ENCODE measurements at regions not wholly inside any gene's neighbourhood (a gene's known extent, or its start where the extent isn't known, plus 50 kb on each side); places are given as distances from the start of the nearest gene placed in this dataset.
A peak's percentile ranks its signal among the peaks of the same experiment; 100 is the strongest.

DNA sequence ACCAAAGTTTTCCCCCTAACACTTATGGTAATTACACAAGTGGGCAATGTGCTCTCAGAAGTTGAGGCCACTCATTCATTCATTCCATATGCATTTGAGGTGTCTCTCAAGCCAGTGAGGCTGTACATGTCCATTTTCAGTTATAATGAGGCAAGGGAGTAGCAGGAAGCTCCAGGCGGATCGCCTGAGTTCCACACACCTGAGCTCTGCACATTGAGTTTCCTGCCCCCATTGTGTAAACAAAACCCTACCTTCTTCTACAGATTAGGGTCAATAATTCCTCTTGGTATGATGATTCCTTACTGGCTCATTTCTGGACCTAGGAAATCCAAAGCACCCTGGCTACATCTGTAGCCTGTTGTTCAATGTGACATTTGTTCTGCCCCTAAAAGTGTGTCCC, 555.3 kb downstream of the MED13L start:
- no peak overlapping the region for H3K27ac ChIP-seq
- no peaks in the 10 kb centered on the region for H3K36me3 ChIP-seq
- H3K4me3 ChIP-seq, result no peak overlapping the region
- H3K9me3 ChIP-seq (ENCODE audit: low read depth), result no peaks in the 10 kb centered on the region
- DNase-seq (ENCODE audit: low read depth in 1 of 2, low spot score in 1 of 2), result no peak
- no peaks in the 10 kb centered on the region for H3K4me1 ChIP-seq (ENCODE audit: low read depth)
- peaks cover 11% of the 10 kb centered on the region for H3K27me3 ChIP-seq
- TF ChIP-seq, protein P1, sequence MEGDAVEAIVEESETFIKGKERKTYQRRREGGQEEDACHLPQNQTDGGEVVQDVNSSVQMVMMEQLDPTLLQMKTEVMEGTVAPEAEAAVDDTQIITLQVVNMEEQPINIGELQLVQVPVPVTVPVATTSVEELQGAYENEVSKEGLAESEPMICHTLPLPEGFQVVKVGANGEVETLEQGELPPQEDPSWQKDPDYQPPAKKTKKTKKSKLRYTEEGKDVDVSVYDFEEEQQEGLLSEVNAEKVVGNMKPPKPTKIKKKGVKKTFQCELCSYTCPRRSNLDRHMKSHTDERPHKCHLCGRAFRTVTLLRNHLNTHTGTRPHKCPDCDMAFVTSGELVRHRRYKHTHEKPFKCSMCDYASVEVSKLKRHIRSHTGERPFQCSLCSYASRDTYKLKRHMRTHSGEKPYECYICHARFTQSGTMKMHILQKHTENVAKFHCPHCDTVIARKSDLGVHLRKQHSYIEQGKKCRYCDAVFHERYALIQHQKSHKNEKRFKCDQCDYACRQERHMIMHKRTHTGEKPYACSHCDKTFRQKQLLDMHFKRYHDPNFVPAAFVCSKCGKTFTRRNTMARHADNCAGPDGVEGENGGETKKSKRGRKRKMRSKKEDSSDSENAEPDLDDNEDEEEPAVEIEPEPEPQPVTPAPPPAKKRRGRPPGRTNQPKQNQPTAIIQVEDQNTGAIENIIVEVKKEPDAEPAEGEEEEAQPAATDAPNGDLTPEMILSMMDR (IDR thresholded peaks at IDR 0.05; ENCODE audit: low read depth, low read length), result no peak

DNA sequence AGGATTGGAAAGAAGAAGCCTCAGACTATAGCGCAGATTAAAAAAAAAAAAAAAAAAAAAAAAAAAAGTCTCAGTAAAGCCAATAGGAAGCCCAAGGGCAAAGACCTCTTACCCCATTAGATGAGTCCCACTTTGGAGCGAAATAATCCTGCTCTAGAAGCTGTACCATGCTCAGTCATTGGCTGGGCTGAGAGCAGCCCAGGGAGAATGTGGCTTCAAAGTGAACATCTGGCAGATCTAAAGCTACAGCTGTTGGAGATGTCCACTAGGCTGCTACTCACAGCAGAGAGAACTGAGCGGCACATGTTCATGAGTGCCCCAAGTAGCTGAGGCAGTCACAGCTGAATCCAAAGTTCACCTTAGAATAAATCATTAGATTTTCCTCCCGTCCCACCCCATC, 560.9 kb downstream of the MED13L start:
- no peak overlapping the region for H3K4me3 ChIP-seq
- H3K27me3 ChIP-seq, result peaks cover 31% of the 10 kb centered on the region
- TF ChIP-seq, protein P1 (IDR thresholded peaks at IDR 0.05; ENCODE audit: low read depth, low read length), result no peak
- H3K4me1 ChIP-seq (ENCODE audit: low read depth), result no peaks in the 10 kb centered on the region
- H3K36me3 ChIP-seq, result no peaks in the 10 kb centered on the region
- no peak overlapping the region for H3K27ac ChIP-seq
- DNase-seq (ENCODE audit: low read depth in 1 of 2, low spot score in 1 of 2), result no peak
- no peaks in the 10 kb centered on the region for H3K9me3 ChIP-seq (ENCODE audit: low read depth)

GRCh38 chr12:115712676-115713075, 564.8 kb downstream of the MED13L start:
- TF ChIP-seq, protein P1 (IDR thresholded peaks at IDR 0.05; ENCODE audit: low read depth, low read length), result no peak
- Histone ChIP-seq H3K4me1 (ENCODE audit: low read depth) (no peaks in the 10 kb centered on the region), H3K27ac (no peak overlapping the region), H3K36me3 (no peaks in the 10 kb centered on the region), H3K9me3 (ENCODE audit: low read depth) (no peaks in the 10 kb centered on the region), H3K27me3 (peaks cover 31% of the 10 kb centered on the region), H3K4me3 (no peak overlapping the region)
- no peak for DNase-seq (ENCODE audit: low read depth in 1 of 2, low spot score in 1 of 2)

- Histone ChIP-seq H3K9me3 (ENCODE audit: low read depth) (no peaks in the 10 kb centered on the region), H3K4me3 (no peak overlapping the region), H3K27ac (no peak overlapping the region), H3K4me1 (ENCODE audit: low read depth) (no peaks in the 10 kb centered on the region), H3K27me3 (peaks cover 27% of the 10 kb centered on the region), H3K36me3 (no peaks in the 10 kb centered on the region)
- peak in 1 of 2 donors; percentile 67 for DNase-seq (ENCODE audit: low read depth in 1 of 2, low spot score in 1 of 2)
- TF ChIP-seq, protein P1 (IDR thresholded peaks at IDR 0.05; ENCODE audit: low read depth, low read length), result no peak
Measured at GRCh38 chr12:115710104-115710564, 567.4 kb downstream of the MED13L start.

- no peaks in the 10 kb centered on the region for H3K4me1 ChIP-seq (ENCODE audit: low read depth)
- no peaks in the 10 kb centered on the region for H3K36me3 ChIP-seq
- no peaks in the 10 kb centered on the region for H3K9me3 ChIP-seq (ENCODE audit: low read depth)
- DNase-seq (ENCODE audit: low read depth in 1 of 2, low spot score in 1 of 2), result peak in 1 of 2 donors; percentile 72
- H3K4me3 ChIP-seq, result no peak overlapping the region
- H3K27ac ChIP-seq, result no peak overlapping the region
- peaks cover 21% of the 10 kb centered on the region for H3K27me3 ChIP-seq
- TF ChIP-seq, protein P1 (IDR thresholded peaks at IDR 0.05; ENCODE audit: low read depth, low read length), result no peak
Measured at GRCh38 chr12:115709540-115710011, 567.9 kb downstream of the MED13L start.
